ENCODE measurements at regions not wholly inside any gene's neighbourhood (a gene's known extent, or its start where the extent isn't known, plus 50 kb on each side); places are given as distances from the start of the nearest gene placed in this dataset.

- H3K36me3 ChIP-seq, result no peaks in the 10 kb centered on the region
- peak in 1 of 2 donors; percentile 0 for DNase-seq (ENCODE audit: low spot score in 2 of 2)
- TF ChIP-seq CTCF (IDR thresholded peaks at IDR 0.05) (no peak), EP300 (IDR thresholded peaks at IDR 0.05) (no peak), POLR2A (IDR thresholded peaks at IDR 0.05) (no peak)
- no peak overlapping the region for H3K4me3 ChIP-seq
- WGBS, 2 donors, result 78 to 85% methylated on average over 17 of the region's 17 CpGs
- peaks cover 0 to 82% (median 0%) of the 10 kb centered on the region in 4 donors for H3K9me3 ChIP-seq
- H3K27ac ChIP-seq, result no peak overlapping the region
- H3K4me1 ChIP-seq, result no peaks in the 10 kb centered on the region
- H3K27me3 ChIP-seq, result no peaks in the 10 kb centered on the region
These were observed 268.7 kb downstream of the ALG10 start for GRCh38 chr12:34291001-34291400.

GRCh38 chr12:34291426-34291901 lies 269.2 kb downstream of the ALG10 start:
- Histone ChIP-seq H3K9me3 (peaks cover 0 to 81% (median 0%) of the 10 kb centered on the region in 4 donors), H3K27ac (no peak overlapping the region), H3K36me3 (no peaks in the 10 kb centered on the region), H3K4me1 (no peaks in the 10 kb centered on the region), H3K27me3 (no peaks in the 10 kb centered on the region), H3K4me3 (no peak overlapping the region)
- peak in 1 of 2 donors; percentile 2 for DNase-seq (ENCODE audit: low spot score in 2 of 2)
- WGBS, 2 donors, result 79 to 83% methylated on average over 19 of the region's 19 CpGs
- TF ChIP-seq CTCF (IDR thresholded peaks at IDR 0.05) (no peak), EP300 (IDR thresholded peaks at IDR 0.05) (no peak), POLR2A (IDR thresholded peaks at IDR 0.05) (no peak)

- no peaks in the 10 kb centered on the region for H3K27me3 ChIP-seq
- no peak for TF ChIP-seq POLR2A (IDR thresholded peaks at IDR 0.05)
- no peak for TF ChIP-seq EP300 (IDR thresholded peaks at IDR 0.05)
- TF ChIP-seq CTCF (IDR thresholded peaks at IDR 0.05), result no peak
- H3K4me1 ChIP-seq, result no peaks in the 10 kb centered on the region
- no peak overlapping the region for H3K27ac ChIP-seq
- no peak for DNase-seq (ENCODE audit: low spot score in 2 of 2)
- no peaks in the 10 kb centered on the region for H3K36me3 ChIP-seq
- no peak overlapping the region for H3K4me3 ChIP-seq
- 80 to 81% methylated on average over 34 of the region's 34 CpGs for WGBS, 2 donors
- H3K9me3 ChIP-seq, result peaks cover 0 to 81% (median 0%) of the 10 kb centered on the region in 4 donors
These were observed 270.7 kb downstream of the ALG10 start for GRCh38 chr12:34292736-34293625.

- no peak for TF ChIP-seq CTCF (IDR thresholded peaks at IDR 0.05)
- no peak for TF ChIP-seq EP300 (IDR thresholded peaks at IDR 0.05)
- Histone ChIP-seq H3K4me1 (no peaks in the 10 kb centered on the region), H3K27ac (no peak overlapping the region), H3K36me3 (no peaks in the 10 kb centered on the region), H3K27me3 (no peaks in the 10 kb centered on the region), H3K9me3 (peaks cover 0 to 81% (median 0%) of the 10 kb centered on the region in 4 donors), H3K4me3 (no peak overlapping the region)
- DNase-seq (ENCODE audit: low spot score in 2 of 2), result no peak
- WGBS, 2 donors, result 72 to 79% methylated on average over 13 of the region's 13 CpGs
These were observed 271.8 kb downstream of the ALG10 start for GRCh38 chr12:34294137-34294536.

GRCh38 chr12:34294671-34295365 lies 272.5 kb downstream of the ALG10 start:
- no peak overlapping the region for H3K27ac ChIP-seq
- 84% methylated on average over 23 of the region's 23 CpGs for WGBS, 2 donors
- no peaks in the 10 kb centered on the region for H3K27me3 ChIP-seq
- DNase-seq (ENCODE audit: low spot score in 2 of 2), result no peak
- TF ChIP-seq CTCF (IDR thresholded peaks at IDR 0.05) (no peak), EP300 (IDR thresholded peaks at IDR 0.05) (no peak), POLR2A (IDR thresholded peaks at IDR 0.05) (no peak)
- H3K9me3 ChIP-seq, result peaks cover 0 to 81% (median 0%) of the 10 kb centered on the region in 4 donors
- H3K36me3 ChIP-seq, result no peaks in the 10 kb centered on the region
- H3K4me3 ChIP-seq, result no peak overlapping the region
- no peaks in the 10 kb centered on the region for H3K4me1 ChIP-seq
